ENCODE measurements at regions not wholly inside any gene's neighbourhood (a gene's known extent, or its start where the extent isn't known, plus 50 kb on each side); places are given as distances from the start of the nearest gene placed in this dataset.

GRCh38 chr15:79163395-79163794 lies 72.8 kb upstream of the RASGRF1 start:
- no peaks in the 10 kb centered on the region; the same call in 2 of the 3 replicates for H3K9me3 Mint-ChIP-seq
- H3K4me3 ChIP-seq, result no peak overlapping the region
- no peak for TF ChIP-seq ZNF331 (CRISPR knock-in tag; IDR thresholded peaks at IDR 0.05; ENCODE audit: low read depth)
- no peak for TF ChIP-seq EZH2phosphoT487 (IDR thresholded peaks at IDR 0.05; ENCODE audit: unreplicated experiment)
- TF ChIP-seq, protein P1, sequence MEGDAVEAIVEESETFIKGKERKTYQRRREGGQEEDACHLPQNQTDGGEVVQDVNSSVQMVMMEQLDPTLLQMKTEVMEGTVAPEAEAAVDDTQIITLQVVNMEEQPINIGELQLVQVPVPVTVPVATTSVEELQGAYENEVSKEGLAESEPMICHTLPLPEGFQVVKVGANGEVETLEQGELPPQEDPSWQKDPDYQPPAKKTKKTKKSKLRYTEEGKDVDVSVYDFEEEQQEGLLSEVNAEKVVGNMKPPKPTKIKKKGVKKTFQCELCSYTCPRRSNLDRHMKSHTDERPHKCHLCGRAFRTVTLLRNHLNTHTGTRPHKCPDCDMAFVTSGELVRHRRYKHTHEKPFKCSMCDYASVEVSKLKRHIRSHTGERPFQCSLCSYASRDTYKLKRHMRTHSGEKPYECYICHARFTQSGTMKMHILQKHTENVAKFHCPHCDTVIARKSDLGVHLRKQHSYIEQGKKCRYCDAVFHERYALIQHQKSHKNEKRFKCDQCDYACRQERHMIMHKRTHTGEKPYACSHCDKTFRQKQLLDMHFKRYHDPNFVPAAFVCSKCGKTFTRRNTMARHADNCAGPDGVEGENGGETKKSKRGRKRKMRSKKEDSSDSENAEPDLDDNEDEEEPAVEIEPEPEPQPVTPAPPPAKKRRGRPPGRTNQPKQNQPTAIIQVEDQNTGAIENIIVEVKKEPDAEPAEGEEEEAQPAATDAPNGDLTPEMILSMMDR (conservative IDR thresholded peaks at IDR 0.05; ENCODE audit: low read depth in 2 of 2), result no peak
- TF ChIP-seq, protein P2, sequence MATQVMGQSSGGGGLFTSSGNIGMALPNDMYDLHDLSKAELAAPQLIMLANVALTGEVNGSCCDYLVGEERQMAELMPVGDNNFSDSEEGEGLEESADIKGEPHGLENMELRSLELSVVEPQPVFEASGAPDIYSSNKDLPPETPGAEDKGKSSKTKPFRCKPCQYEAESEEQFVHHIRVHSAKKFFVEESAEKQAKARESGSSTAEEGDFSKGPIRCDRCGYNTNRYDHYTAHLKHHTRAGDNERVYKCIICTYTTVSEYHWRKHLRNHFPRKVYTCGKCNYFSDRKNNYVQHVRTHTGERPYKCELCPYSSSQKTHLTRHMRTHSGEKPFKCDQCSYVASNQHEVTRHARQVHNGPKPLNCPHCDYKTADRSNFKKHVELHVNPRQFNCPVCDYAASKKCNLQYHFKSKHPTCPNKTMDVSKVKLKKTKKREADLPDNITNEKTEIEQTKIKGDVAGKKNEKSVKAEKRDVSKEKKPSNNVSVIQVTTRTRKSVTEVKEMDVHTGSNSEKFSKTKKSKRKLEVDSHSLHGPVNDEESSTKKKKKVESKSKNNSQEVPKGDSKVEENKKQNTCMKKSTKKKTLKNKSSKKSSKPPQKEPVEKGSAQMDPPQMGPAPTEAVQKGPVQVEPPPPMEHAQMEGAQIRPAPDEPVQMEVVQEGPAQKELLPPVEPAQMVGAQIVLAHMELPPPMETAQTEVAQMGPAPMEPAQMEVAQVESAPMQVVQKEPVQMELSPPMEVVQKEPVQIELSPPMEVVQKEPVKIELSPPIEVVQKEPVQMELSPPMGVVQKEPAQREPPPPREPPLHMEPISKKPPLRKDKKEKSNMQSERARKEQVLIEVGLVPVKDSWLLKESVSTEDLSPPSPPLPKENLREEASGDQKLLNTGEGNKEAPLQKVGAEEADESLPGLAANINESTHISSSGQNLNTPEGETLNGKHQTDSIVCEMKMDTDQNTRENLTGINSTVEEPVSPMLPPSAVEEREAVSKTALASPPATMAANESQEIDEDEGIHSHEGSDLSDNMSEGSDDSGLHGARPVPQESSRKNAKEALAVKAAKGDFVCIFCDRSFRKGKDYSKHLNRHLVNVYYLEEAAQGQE (IDR thresholded peaks at IDR 0.05; ENCODE audit: unreplicated experiment), result no peak
- TF ChIP-seq, protein P3, sequence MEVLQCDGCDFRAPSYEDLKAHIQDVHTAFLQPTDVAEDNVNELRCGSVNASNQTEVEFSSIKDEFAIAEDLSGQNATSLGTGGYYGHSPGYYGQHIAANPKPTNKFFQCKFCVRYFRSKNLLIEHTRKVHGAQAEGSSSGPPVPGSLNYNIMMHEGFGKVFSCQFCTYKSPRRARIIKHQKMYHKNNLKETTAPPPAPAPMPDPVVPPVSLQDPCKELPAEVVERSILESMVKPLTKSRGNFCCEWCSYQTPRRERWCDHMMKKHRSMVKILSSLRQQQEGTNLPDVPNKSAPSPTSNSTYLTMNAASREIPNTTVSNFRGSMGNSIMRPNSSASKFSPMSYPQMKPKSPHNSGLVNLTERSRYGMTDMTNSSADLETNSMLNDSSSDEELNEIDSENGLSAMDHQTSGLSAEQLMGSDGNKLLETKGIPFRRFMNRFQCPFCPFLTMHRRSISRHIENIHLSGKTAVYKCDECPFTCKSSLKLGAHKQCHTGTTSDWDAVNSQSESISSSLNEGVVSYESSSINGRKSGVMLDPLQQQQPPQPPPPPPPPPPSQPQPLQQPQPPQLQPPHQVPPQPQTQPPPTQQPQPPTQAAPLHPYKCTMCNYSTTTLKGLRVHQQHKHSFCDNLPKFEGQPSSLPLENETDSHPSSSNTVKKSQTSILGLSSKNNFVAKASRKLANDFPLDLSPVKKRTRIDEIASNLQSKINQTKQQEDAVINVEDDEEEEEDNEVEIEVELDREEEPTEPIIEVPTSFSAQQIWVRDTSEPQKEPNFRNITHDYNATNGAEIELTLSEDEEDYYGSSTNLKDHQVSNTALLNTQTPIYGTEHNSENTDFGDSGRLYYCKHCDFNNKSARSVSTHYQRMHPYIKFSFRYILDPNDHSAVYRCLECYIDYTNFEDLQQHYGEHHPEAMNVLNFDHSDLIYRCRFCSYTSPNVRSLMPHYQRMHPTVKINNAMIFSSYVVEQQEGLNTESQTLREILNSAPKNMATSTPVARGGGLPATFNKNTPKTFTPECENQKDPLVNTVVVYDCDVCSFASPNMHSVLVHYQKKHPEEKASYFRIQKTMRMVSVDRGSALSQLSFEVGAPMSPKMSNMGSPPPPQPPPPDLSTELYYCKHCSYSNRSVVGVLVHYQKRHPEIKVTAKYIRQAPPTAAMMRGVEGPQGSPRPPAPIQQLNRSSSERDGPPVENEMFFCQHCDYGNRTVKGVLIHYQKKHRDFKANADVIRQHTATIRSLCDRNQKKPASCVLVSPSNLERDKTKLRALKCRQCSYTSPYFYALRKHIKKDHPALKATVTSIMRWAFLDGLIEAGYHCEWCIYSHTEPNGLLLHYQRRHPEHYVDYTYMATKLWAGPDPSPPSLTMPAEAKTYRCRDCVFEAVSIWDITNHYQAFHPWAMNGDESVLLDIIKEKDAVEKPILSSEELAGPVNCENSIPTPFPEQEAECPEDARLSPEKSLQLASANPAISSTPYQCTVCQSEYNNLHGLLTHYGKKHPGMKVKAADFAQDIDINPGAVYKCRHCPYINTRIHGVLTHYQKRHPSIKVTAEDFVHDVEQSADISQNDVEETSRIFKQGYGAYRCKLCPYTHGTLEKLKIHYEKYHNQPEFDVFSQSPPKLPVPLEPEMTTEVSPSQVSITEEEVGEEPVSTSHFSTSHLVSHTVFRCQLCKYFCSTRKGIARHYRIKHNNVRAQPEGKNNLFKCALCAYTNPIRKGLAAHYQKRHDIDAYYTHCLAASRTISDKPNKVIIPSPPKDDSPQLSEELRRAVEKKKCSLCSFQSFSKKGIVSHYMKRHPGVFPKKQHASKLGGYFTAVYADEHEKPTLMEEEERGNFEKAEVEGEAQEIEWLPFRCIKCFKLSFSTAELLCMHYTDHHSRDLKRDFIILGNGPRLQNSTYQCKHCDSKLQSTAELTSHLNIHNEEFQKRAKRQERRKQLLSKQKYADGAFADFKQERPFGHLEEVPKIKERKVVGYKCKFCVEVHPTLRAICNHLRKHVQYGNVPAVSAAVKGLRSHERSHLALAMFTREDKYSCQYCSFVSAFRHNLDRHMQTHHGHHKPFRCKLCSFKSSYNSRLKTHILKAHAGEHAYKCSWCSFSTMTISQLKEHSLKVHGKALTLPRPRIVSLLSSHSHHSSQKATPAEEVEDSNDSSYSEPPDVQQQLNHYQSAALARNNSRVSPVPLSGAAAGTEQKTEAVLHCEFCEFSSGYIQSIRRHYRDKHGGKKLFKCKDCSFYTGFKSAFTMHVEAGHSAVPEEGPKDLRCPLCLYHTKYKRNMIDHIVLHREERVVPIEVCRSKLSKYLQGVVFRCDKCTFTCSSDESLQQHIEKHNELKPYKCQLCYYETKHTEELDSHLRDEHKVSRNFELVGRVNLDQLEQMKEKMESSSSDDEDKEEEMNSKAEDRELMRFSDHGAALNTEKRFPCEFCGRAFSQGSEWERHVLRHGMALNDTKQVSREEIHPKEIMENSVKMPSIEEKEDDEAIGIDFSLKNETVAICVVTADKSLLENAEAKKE (CRISPR knock-in tag; IDR thresholded peaks at IDR 0.05), result no peak
- no peak for TF ChIP-seq EZH2 (IDR thresholded peaks at IDR 0.05; ENCODE audit: low read depth, unreplicated experiment)
- no peak for TF ChIP-seq NANOG (IDR thresholded peaks at IDR 0.05; ENCODE audit: borderline replicate concordance)
- no peak for TF ChIP-seq STAT1 (IDR thresholded peaks at IDR 0.05; ENCODE audit: unreplicated experiment)
- no peak for TF ChIP-seq ETS1 (IDR thresholded peaks at IDR 0.05)
- no peak for TF ChIP-seq JUNB (IDR thresholded peaks at IDR 0.05; ENCODE audit: unreplicated experiment)
- no peak for TF ChIP-seq POLR2AphosphoS5 (IDR thresholded peaks at IDR 0.05; ENCODE audit: low read depth)
- TF ChIP-seq CREB1 (CRISPR knock-in tag; IDR thresholded peaks at IDR 0.05; ENCODE audit: low read depth), result no peak
- no peak for TF ChIP-seq ZNF114 (CRISPR knock-in tag; IDR thresholded peaks at IDR 0.05)
- no peak overlapping the region for H3K27ac Mint-ChIP-seq
- H2AFZ ChIP-seq, result no peak overlapping the region
- no peak overlapping the region for H3K4me2 ChIP-seq
- H4K20me1 ChIP-seq (replicated peaks; ENCODE audit: insufficient read depth), result no peaks in the 10 kb centered on the region
- H3K27ac ChIP-seq (ENCODE audit: low read depth), result no peak overlapping the region
- no peaks in the 10 kb centered on the region for H3K36me3 ChIP-seq (ENCODE audit: insufficient read depth)
- peaks cover 4% of the 10 kb centered on the region for H3K27me3 Mint-ChIP-seq (ENCODE audit: insufficient read depth, low read depth, poor library complexity)
- H3K4me1 ChIP-seq (ENCODE audit: insufficient read depth), result no peaks in the 10 kb centered on the region
- H3K36me3 Mint-ChIP-seq (ENCODE audit: low read depth), result no peaks in the 10 kb centered on the region
- H3K4me1 Mint-ChIP-seq, result peaks cover 5% of the 10 kb centered on the region; the same call in 2 of the 3 replicates
- H3K27me3 ChIP-seq (ENCODE audit: insufficient read depth), result no peaks in the 10 kb centered on the region
- no peaks in the 10 kb centered on the region for H3F3A ChIP-seq (replicated peaks; ENCODE audit: low read depth)
- H3K4me3 Mint-ChIP-seq, result no peak overlapping the region
- DNase-seq (ENCODE audit: low spot score) (no peak), ATAC-seq (no peak)
- H3K9me2 ChIP-seq (ENCODE audit: insufficient read depth), result peaks cover 4% of the 10 kb centered on the region; the same call in 1 of the 2 replicates
- no peaks in the 10 kb centered on the region for H3K79me2 ChIP-seq (replicated peaks; ENCODE audit: insufficient read depth)
